Spleen (tissue), 11 donors: ENCODE measurements at regions not wholly inside any gene's neighbourhood (a gene's known extent, or its start where the extent isn't known, plus 50 kb on each side); places are given as distances from the start of the nearest gene placed in this dataset.

Experiments used
- DNase-seq: peaks from one replicate; pipeline ENCODE4 v3.0.0-alpha.2; 2020
- H3K27ac ChIP-seq, 8 donors: fragments of 200-600 bp; sonication (generic) in 7 of 8; 1 replicate in 4 of 8; 2 replicates in 4 of 8; pipeline versions ENCODE4 v1.5.0 to v1.8.0; 2016 to 2021; ENCODE audit warnings: inconsistent platforms in 4 of 8, mild to moderate bottlenecking in 4 of 8, moderate library complexity in 1 of 8
- H3K27me3 ChIP-seq, 7 donors: fragments of 200-600 bp; sonication (generic) in 6 of 7; replicated peaks in 1 of 7; 1 replicate in 4 of 7; 2 replicates in 3 of 7; pipeline versions ENCODE4 v1.5.0 to v1.8.0; 2016 to 2021; ENCODE audit warnings: inconsistent platforms in 3 of 7, mild to moderate bottlenecking in 1 of 7
- H3K36me3 ChIP-seq, 6 donors: fragments of 200-600 bp; sonication (generic) in 5 of 6; 1 replicate in 4 of 6; 2 replicates in 2 of 6; pipeline versions ENCODE4 v1.5.0 to v1.8.0; 2016 to 2021; ENCODE audit warnings: inconsistent platforms in 2 of 6
- H3K4me1 ChIP-seq, 6 donors: fragments of 200-600 bp; sonication (generic) in 5 of 6; 1 replicate in 3 of 6; 2 replicates in 3 of 6; pipeline versions ENCODE4 v1.5.0 to v1.8.0; 2016 to 2021; ENCODE audit warnings: inconsistent platforms in 3 of 6
- H3K4me3 ChIP-seq, 8 donors: fragments of 200-600 bp; sonication (generic) in 7 of 8; 1 replicate in 4 of 8; 2 replicates in 4 of 8; pipeline versions ENCODE4 v1.5.0 to v1.8.0; 2016 to 2021; ENCODE audit warnings: inconsistent platforms in 4 of 8, mild to moderate bottlenecking in 4 of 8, moderate library complexity in 2 of 8
- H3K9me3 ChIP-seq, 8 donors: fragments of 200-600 bp; sonication (generic) in 7 of 8; 1 replicate in 4 of 8; 2 replicates in 4 of 8; pipeline versions ENCODE4 v1.5.0 to v1.8.0; 2016 to 2021; ENCODE audit warnings: inconsistent platforms in 4 of 8
- CTCF ChIP-seq, 11 experiments: fragments of 200-600 bp in 7 of 11; fragments of 450-650 bp in 4 of 11; sonication (generic) in 4 of 11; IDR thresholded peaks in 8 of 11; conservative IDR thresholded peaks in 3 of 11; 1 replicate in 7 of 11; 2 replicates in 4 of 11; pipeline versions ENCODE4 v1.4.0 to v1.8.0; 2016 to 2021; ENCODE audit warnings: antibody characterized with exemption in 11 of 11, inconsistent platforms in 4 of 11, mild to moderate bottlenecking in 1 of 11
- POLR2A ChIP-seq, 3 donors: fragments of 450-650 bp; IDR thresholded peaks; one replicate each; pipeline ENCODE4 v1.5.1; 2017; ENCODE audit warnings: antibody characterized with exemption in 3 of 3, mild to moderate bottlenecking in 1 of 3
- POLR2AphosphoS5 ChIP-seq, 3 donors: sonication (generic); formaldehyde crosslinking; IDR thresholded peaks; one replicate each; pipeline ENCODE4 v1.5.1; 2017; ENCODE audit warnings: antibody characterized with exemption in 3 of 3
- WGBS, 5 donors: extraction: QIAGEN DNeasy Blood & Tissue Kit in 3 of 5; methylation state at CpG; one replicate each; pipeline versions ENCODE4 v1.1.5 to v1.1.7; 2013 to 2018; 5-methylcytosine and 5-hydroxymethylcytosine counted together
- intact Hi-C: fragments of 100-400 bp; cut with DNase I; formaldehyde crosslinking; loops from one replicate; pipeline ENCODE4 v1.15.0; 2023; ENCODE audit warnings: low total_unique reads
- donor health status: healthy with polysubstance abuse.
- donor health status: DM: no; HTN: no; CAD: no; lungs with moderate emphysema.
- donor health status: DM: no; HTN: no; CAD: no.
- donor health status: Bipolar disorder and iron deficiency.
- donor health status: healthy.
- donor health status: DM: no; HTN: no; CAD: no.
- donor health status: DM: yes; HTN: yes; CAD: no.

GRCh38 chr4:60938621-60939020 lies 261.5 kb upstream of the ADGRL3 start:
- Histone ChIP-seq H3K36me3 (no peaks in the 10 kb centered on the region), H3K4me1 (no peaks in the 10 kb centered on the region), H3K9me3 (peaks cover 0 to 4% (median 0%) of the 10 kb centered on the region in 8 donors), H3K27ac (no peak overlapping the region), H3K4me3 (no peak overlapping the region), H3K27me3 (no peaks in the 10 kb centered on the region)
- TF ChIP-seq POLR2AphosphoS5 (IDR thresholded peaks at IDR 0.05) = no peak
- TF ChIP-seq CTCF (IDR thresholded peaks at IDR 0.05 in 8 of 11, conservative IDR thresholded peaks at IDR 0.05 in 3 of 11) = no peak
- TF ChIP-seq POLR2A (IDR thresholded peaks at IDR 0.05) = no peak
- intact Hi-C loops = no loop called here
- no peak for DNase-seq

- DNase-seq = no peak
- Histone ChIP-seq H3K4me1 (no peaks in the 10 kb centered on the region), H3K4me3 (no peak overlapping the region), H3K27me3 (no peaks in the 10 kb centered on the region), H3K27ac (no peak overlapping the region), H3K9me3 (peaks cover 0 to 32% (median 17%) of the 10 kb centered on the region in 8 donors), H3K36me3 (no peaks in the 10 kb centered on the region)
- intact Hi-C loops = no loop called here
- TF ChIP-seq CTCF (IDR thresholded peaks at IDR 0.05 in 8 of 11, conservative IDR thresholded peaks at IDR 0.05 in 3 of 11) (no peak), POLR2AphosphoS5 (IDR thresholded peaks at IDR 0.05) (no peak), POLR2A (IDR thresholded peaks at IDR 0.05) (no peak)
- 67 to 83% (median 75%) methylated on average over 1 of the region's 1 CpG for WGBS, 5 donors
These were observed 256.1 kb upstream of the ADGRL3 start for GRCh38 chr4:60944060-60944459.

GRCh38 chr4:60945641-60946040 lies 254.5 kb upstream of the ADGRL3 start:
- no peaks in the 10 kb centered on the region for H3K36me3 ChIP-seq
- peaks cover 0 to 32% (median 17%) of the 10 kb centered on the region in 8 donors for H3K9me3 ChIP-seq
- intact Hi-C loops = no loop called here

GRCh38 chr4:60948008-60948407 lies 252.1 kb upstream of the ADGRL3 start:
- DNase-seq = no peak
- Histone ChIP-seq H3K4me1 (no peaks in the 10 kb centered on the region), H3K9me3 (peaks cover 0 to 32% (median 17%) of the 10 kb centered on the region in 8 donors), H3K27me3 (no peaks in the 10 kb centered on the region), H3K27ac (no peak overlapping the region), H3K36me3 (no peaks in the 10 kb centered on the region), H3K4me3 (no peak overlapping the region)
- no peak for TF ChIP-seq POLR2AphosphoS5 (IDR thresholded peaks at IDR 0.05)
- TF ChIP-seq POLR2A (IDR thresholded peaks at IDR 0.05) = no peak
- TF ChIP-seq CTCF (IDR thresholded peaks at IDR 0.05 in 8 of 11, conservative IDR thresholded peaks at IDR 0.05 in 3 of 11) = no peak
- intact Hi-C loops = no loop called here
- 68 to 80% (median 70%) methylated on average over 1 of the region's 1 CpG for WGBS, 5 donors

More at GRCh38 chr4:60945641-60946040, 254.5 kb upstream of the ADGRL3 start:
- TF ChIP-seq POLR2A (IDR thresholded peaks at IDR 0.05) (no peak), POLR2AphosphoS5 (IDR thresholded peaks at IDR 0.05) (no peak), CTCF (IDR thresholded peaks at IDR 0.05 in 8 of 11, conservative IDR thresholded peaks at IDR 0.05 in 3 of 11) (no peak)
- no peak overlapping the region for H3K4me3 ChIP-seq
- WGBS, 5 donors = 75 to 93% (median 85%) methylated on average over 3 to 4 of the region's 4 CpGs
- no peaks in the 10 kb centered on the region for H3K4me1 ChIP-seq
- no peaks in the 10 kb centered on the region for H3K27me3 ChIP-seq
- no peak overlapping the region for H3K27ac ChIP-seq
- no peak for DNase-seq
